Dedifferentiated amniotic fluid mesenchymal stem cell (primary cell): ENCODE measurements at regions not wholly inside any gene's neighbourhood (a gene's known extent, or its start where the extent isn't known, plus 50 kb on each side); places are given as distances from the start of the nearest gene placed in this dataset.
"Not testable (repeated sequence)": the region's sequence is repeated elsewhere in the genome, so short reads cannot be mapped to it uniquely, and the experiment has no call there.

Source experiments
- DNase-seq: peaks from one replicate; pipeline ENCODE4 v3.0.0-alpha.2; 2016; ENCODE audit errors: extremely low spot score

DNA sequence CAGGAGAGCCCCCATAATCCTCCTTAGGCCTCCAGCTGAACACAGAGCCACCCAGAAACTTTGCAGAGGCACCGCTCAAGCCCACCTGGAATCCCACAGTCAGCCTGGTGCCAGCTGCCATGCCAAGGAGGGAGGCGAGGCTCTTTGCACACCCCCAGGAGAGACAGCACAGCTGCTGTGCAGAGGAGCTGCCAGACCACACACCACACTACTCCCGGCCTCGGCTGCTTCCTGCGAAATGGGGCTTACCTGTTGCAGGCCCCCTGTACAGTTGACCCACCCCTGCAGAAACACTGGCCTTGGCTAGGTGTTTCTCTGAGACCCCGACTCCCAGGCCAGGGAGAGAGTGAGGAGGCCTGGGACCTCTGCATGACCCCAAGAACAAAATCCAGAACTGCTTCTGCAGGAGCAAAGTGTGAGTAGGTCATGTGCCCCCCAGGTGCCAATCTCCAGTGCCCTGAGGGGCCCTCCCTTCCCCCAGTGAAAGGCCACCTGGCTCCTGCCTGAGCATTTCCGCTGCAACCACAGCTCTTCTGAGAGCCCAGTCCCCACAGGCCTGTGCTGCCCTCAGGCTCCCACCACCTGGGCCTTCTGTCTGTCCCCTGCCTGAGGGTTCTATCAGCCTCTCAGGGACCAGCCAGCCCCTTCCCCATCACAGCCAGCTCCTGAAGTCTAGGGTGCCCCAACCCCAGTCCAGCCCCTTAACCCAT is 580.4 kb downstream of the UQCRFS1 start:
- DNase-seq = no peak

DNA sequence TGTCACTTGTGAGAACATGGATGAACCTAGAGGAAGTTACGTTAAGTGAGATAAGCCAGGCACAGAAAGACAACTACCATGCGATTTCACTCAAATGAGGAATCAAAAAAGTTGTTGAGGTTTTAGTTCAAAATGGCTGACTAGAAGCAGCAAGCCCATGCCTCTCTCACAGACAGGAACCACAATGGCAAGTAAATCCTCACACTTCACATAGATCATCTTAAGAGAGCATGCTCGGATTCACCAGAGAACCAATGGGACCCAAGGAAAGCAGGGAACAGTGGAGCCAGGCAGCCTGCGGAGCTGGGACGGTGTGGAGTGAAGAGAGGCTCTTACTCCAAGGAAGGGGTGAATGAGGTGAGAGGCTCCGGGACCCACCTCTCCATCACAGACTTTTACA is 581.0 kb downstream of the UQCRFS1 start:
- DNase-seq = no peak

DNA sequence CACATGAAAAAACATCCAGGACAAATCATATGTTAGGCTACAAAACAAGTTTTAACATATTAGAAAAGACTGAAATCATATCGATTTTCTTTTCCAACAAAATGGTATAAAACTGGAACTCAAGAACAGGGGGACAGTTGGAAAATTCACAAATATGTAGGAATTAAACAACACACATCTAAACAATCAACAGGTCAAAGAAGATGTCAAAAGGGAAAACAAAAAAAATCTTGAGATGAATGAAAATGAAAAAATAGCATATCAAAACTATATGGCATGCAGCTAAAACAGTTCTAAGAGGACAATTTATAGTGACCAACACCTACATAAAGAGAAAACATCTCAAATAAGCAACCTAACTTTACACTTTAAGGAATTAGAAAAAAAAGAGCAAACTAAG is 585.3 kb downstream of the UQCRFS1 start:
- DNase-seq = no peak

DNA sequence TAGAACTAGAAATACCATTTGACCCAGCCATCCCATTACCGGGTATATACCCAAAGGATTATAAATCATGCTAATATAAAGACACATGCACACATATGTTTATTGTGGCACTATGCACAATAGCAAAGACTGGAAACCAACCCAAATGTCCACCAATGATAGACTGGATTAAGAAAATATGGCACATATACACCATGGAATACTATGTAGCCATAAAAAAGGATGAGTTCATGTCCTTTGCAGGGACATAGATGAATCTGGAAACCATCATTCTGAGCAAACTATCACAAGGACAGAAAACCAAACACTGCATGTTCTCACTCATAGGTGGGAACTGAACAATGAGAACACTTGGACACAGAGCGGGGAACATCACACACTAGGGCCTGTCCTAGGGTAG is 586.5 kb downstream of the UQCRFS1 start:
- DNase-seq = not testable (repeated sequence)

DNA sequence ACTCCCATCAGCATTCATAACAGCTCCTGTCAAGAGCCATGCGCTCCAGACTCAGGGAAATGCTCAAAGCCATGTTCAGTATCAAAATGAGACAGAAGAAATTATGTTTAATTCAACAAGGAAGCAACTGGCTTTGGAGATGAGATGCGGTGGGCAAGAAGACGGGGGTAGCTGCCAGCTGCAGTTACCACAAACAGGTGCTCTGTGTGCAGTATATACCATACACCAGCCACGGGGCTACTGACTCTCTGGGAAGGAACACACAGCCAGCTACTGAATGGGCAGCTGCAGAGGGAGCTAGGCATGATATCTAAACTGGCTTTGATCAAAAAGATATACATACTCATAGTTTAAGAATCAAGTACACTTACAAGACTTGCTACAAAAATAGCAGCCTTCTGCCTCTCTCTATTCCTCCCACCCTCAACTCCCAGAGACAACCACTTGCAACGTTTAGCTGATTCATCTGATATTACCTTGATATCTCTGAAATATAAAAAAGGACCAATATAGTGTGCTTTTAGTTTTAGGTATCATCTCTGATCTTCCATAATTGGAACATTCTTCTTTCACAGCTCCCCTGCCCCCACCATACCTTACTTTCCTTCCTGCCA is 593.0 kb downstream of the UQCRFS1 start:
- no peak for DNase-seq

DNA sequence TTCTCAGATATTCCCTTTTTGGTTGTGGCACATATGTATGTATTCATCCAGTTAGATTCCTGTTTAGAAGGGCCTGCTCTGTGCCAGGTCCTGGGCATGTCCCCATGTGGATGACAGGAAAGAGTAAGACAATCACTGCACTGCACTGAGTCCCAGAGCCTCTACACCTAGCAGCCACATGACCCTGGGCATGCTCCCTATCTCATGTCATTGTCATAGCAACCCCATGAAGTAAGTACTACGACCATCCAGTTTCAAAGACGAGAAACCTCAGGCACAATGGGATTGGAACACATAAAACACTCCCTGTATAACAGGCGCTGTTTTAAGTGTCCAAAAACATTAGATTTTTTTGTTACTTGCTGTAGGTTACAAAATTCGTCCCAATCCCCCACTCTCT is 594.4 kb downstream of the UQCRFS1 start:
- DNase-seq = no peak

DNA sequence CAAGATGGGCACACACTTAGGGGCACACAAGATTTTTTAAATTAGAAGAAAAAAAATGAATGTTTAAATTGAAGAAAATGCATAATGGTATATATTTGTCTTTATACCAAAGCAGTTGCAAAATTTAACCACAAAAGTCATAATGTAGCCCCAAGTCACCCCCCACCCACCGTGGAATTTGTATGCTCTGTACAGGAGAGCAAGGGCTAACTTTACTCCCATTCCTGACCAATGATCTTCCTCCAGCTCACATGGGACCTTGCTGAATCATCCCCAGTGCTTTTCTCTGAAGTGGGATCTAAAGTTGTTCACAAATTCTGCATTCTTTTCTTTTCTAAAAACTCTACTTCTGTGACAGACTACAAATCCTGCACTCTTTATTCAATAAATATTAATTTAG is 597.0 kb downstream of the UQCRFS1 start:
- no peak for DNase-seq

DNA sequence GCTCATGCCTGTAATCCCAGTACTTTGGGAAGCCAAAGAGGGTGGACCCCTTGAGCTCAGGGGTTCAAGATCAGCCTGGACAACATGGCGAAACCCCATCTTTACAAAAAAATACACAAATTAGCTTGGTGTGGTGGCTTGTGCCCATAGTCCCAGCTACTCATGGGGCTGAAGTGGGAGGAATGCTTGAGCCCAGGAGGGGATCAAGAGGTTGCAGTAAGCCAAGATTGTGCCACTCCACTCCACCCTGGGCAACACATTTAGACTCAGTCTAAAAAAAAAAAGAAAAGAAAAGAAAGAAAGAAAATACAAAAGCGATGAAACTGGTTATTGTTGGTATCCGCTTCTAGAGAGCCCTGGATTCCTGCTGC is 597.4 kb downstream of the UQCRFS1 start:
- DNase-seq = no peak

DNA sequence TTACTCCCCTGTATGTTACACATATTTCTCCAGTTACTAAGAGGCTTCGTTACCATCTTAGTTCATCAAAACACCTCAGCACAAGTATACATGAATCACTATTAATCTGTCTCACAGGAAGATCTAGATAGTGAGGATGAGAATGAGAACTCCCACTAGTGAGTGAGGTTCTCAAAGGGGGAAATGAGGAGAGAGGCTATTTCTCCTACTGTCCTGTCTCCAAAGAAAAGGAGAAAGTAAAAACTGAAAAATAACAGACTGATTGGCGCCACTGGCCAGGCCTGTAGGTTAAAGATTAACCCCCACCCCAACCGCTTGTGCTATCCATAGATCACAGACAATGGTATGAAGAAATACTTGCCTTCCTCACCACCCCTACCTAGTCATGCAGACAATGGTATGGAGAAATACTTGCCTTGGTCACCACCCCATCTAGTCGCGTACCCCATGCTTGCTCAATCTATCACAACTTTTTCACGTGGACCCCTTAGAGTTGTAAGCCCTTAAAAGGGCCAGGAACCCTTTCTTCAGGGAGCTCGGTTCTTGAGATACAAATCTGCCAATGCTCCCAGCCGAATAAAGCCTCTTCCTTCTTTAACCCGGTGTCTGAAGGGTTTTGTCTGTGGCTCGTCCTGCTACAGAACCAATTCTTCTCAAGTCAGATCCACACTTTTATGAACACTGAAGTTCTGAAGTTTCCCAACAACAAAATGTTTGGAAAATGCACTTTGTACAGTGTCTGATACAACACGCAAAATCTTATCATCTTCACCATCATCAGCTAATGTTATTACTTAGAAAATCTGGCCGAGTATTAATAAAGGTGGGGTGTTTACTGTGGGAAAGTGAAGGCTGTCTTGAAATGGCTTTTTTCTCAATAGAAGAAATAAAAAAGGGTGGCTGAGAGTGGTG is 598.1 kb downstream of the UQCRFS1 start:
- no peak for DNase-seq

DNA sequence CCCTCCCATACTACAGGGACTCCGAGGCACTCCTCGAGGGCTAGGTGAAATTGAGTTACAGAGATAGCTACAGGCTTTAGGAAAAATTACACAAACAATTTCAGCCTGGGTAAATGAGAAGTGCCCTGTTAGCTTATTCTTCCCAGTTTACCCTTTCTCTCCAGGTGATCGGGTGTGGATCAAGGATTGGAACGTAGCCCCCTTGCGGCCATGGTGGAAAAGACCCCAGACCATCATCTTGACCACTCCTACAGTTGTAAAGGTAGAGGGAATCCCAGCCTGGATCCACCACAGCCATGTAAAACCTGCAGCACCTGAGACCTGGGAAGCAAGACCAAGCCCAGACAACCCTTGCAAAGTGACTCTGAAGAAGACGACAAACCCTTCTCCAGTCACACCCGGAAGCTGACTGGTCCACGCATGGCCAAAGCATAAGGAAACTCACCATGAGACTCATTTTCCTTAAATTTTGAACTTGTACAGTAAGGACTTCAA is 600.6 kb downstream of the UQCRFS1 start:
- no peak for DNase-seq

DNA sequence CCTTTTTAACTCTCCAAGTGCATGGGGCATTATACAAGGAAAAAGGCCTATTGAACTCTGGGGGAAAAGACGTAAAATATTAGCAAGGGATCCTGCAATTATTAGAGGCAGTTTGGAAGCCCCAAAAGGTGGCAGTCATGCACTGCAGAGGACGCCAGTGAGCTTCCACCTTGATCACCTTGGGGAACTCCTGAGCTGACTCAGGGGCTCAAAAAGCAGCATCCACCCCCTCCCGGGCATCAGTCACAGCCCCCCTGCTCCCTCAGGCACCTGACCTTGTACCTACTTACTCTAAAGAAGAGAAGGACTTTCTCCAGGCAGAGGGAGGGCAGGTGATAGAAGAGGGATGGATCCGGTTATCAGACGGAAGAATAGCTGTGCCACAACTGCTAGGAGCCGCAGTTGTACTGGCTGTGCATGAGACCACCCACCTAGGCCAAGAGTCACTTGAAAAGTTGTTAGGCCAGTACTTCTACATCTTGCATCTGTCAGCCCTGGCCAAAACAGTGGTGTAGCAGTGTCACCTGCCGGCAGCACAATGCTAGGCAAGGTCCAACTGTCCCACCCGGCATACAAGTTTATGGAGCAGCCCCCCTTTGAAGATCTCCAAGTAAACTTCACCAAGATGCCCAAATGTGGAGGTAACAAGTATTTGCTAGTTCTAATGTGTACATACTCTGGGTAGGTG is 601.6 kb downstream of the UQCRFS1 start:
- DNase-seq = not testable (repeated sequence)

DNA sequence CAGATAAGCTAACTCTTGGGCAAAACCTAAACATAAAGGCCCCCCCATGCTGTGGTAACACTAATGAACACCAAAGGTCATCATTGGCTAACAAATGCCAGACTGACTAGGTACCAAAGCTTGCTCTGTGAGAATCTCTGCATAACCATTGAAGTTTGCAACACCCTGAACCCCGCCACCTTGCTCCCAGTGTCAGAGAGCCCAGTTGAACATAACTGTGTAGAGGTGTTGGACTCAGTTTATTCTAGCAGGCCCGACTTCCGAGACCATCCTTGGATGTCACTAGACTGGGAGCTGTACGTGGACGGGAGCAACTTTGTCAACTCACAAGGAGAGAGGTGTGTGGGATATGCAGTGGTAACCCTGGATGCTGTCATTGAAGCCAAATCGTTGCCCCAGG is 602.2 kb downstream of the UQCRFS1 start:
- DNase-seq = no peak

DNA sequence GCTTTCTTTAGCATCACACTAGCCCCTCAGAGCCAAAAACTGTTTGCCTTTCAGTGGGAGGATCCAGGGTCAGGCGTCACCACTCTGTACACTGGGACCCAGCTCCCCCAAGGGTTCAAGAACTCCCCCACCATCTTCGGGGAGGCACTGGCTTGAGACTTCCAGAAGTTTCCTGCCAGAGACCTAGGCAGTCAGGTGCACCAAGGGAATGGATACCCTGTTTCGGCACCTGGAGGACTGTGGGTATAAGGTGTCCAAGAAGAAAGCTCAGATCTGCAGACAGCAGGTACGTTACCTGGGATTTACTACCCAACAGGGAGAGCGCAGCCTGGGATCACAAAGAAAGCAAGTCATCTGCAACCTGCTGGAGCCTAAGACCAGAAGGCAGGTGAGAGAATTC is 603.0 kb downstream of the UQCRFS1 start:
- DNase-seq = no peak

DNA sequence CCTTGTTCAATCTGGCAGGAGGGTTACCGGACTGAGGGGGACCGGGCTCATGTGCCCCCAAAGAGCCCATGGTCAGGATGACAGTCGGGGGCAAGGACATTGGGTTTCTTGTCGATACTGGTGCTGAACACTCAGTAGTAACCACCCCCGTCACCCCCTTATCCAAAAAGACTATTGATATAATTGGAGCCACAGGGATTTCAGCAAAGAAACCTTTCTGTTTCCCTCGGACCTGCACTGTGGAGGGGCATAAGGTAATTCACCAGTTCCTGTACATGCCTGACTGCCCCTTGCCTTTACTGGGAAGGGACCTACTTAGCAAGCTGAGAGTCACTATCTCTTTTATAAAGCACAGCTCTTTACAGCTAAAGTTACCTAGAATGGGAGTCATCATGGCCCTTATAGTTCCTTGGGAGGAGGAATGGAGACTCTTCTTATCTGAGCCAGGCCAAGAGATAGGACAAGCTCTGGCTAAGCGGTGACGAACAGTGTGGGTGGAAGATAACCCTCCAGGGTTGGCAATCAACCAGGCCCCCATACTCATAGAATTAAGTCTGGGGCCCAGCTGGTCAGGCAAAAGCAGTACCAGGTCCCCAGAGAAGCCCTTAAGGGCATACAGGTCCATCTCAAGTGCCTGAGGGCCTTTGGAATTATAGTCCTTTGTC is 603.7 kb downstream of the UQCRFS1 start:
- DNase-seq = no peak

DNA sequence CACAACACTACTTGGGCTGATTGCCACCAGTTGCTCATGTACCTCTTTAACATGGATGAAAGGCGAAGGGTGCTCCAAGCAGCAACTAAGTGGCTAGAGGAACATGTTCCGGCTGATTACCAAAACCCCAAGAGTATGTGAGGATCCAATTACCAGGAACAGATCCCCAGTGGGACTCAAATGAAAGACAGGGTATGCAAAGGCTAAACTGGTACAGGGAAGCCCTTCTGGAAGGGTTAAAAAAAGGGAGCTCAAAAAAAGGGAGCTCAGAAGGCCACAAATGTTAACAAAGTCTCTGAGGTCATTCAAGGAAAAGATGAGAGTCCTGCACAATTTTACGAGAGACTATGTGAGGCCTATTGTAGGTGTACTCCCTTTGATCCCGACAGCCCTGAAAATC is 604.7 kb downstream of the UQCRFS1 start:
- DNase-seq = no peak

DNA sequence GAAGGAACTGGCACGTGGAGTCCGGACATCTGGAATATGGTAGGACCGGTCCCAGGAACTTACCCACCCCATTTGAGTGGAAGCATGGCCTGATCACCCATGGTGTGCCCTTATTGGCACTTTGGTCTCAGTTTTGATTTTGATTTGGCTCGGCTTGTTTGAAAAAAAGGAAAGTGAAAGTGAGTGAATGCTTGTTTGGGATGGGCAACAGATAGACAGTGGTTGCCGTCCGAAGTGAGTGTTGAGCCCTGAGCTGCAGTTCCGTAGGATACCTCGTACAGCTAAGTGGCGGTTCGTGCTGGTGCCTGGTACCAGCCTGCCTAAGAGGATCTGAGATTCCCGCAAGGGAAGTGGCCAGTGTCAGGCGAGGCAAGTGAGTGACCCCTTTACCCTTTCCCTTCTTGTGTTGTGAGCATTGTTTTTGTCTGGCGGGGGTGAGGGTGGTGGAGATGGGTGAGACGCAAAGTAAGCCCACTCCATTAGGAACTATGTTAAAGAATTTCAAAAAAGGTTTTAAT is 605.8 kb downstream of the UQCRFS1 start:
- no peak for DNase-seq

DNA sequence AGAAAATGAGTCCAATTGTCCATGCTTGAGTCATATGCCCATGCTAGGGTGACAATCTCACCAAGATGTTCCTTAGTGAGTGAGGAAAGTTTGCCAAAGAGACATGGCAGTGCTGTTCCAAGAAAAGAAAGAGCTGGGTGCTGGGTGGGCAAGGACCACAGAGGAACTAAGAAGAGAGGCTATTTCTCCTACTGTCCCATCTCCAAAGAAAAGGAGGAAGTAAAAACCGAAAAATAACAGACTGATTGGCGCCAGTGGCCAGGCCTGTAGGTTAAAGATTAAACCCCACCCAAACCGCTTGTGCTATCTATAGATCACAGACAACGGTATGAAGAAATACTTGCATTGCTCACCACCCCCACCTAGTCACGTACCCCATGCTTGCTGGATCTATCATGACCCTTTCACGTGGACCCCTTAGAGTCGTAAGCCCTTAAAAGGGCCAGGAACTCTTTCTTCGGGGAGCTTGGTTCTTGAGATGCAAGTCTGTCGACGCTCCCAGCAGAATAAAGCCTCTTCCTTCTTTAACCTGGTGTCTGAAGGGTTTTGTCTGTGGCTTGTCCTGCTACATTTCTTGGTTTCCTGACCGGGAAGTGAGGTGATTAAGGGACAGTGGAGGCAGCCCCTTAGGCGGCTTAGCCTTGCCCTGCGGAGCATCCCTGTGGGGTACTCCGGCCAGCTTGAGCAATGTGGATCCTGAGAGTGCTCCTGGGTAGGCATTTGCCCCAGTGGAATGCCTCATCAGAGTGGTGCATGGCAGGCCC is 606.5 kb downstream of the UQCRFS1 start:
- no peak for DNase-seq

DNA sequence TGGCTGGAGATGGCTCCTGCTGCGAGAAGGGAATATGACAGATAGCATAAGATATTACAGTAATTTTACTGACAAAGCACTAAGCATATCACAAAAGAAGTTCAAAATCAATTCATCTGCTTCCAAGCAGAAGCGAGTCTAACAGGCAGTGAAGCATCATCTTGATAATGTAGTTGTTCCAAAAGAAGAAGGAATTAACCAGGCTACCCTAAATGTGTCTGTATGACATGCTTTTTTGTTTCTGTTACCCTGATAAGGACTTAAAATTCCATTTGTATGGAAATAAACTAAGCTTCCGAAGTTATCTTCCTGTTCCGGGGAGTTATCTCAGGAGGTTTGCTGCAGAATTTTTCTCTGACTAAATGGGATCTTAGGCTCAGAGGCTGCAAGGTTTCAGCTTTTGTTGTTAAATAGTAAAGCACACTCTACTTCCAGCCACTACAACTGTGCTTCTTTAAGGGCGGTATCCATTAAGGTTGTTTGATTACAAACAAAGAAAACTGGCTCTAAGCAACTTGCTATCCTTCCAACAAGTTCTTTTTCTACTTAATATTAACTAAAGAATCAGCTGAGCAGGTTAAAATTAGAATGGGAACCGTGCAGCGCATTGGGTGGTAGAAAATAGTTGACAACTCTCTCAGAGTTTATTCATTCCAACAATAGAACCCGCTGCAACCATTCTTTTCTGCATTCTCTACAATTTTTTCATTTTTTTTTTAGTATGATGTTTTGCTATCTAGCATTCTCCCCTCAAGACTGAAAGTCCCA is 607.3 kb downstream of the UQCRFS1 start:
- no peak for DNase-seq

DNA sequence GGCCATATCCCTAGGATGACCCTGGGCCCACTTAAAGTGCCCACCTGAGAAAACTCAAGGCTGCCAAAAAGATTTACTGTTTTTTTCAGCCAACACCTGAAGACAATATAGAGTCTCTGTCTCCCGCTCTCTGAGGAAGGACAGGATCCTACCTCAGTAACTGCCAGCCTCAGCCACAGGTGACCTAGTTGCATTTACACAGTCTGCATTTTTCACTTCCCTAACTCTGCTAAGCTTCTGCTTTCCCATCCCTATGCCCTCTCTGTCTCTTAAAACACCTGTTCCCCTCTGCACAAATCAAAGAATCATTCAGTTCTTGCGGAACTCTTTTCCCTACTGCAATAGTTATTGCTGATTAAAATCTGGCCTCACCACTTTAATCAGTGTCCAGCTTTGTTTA is 609.5 kb downstream of the UQCRFS1 start:
- DNase-seq = no peak
